Peyer's patch (tissue), 4 donors: ENCODE measurements at regions not wholly inside any gene's neighbourhood (a gene's known extent, or its start where the extent isn't known, plus 50 kb on each side); places are given as distances from the start of the nearest gene placed in this dataset.

ENCODE experiments used
- POLR2A ChIP-seq, 2 donors: fragments of 450-650 bp; IDR thresholded peaks; one replicate each; pipeline ENCODE4 v1.5.1; 2017; ENCODE audit warnings: antibody characterized with exemption in 2 of 2, mild to moderate bottlenecking in 2 of 2, moderate library complexity in 2 of 2
- TF ChIP-seq, protein P1 (sequence below), 6 experiments: fragments of 450-650 bp in 4 of 6; fragments of 200-600 bp in 2 of 6; sonication (generic) in 1 of 6; IDR thresholded peaks; one replicate each; pipeline ENCODE4 v1.5.1; 2017 to 2019; ENCODE audit warnings: antibody characterized with exemption in 6 of 6, mild to moderate bottlenecking in 3 of 6, moderate library complexity in 1 of 6

DNA sequence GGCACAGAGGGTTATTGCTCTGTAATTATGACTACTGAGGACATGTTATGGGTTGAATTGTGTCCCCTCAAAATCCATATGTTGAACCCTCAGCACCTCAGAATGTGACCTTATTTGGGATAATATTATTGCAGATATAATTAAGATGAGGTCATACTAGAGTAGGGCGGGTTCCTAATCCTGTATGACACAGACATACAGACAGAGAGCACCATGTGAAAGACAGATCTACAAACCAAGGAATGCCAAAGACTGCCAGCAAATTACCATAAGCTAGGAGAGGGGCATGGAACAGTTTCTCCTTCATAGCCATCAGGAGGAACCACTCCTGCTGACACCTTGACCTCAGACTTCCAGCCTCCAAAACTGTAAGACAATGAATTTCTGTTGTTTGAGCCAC lies 115.2 kb upstream of the OTUD4 start:
- TF ChIP-seq, protein P1, sequence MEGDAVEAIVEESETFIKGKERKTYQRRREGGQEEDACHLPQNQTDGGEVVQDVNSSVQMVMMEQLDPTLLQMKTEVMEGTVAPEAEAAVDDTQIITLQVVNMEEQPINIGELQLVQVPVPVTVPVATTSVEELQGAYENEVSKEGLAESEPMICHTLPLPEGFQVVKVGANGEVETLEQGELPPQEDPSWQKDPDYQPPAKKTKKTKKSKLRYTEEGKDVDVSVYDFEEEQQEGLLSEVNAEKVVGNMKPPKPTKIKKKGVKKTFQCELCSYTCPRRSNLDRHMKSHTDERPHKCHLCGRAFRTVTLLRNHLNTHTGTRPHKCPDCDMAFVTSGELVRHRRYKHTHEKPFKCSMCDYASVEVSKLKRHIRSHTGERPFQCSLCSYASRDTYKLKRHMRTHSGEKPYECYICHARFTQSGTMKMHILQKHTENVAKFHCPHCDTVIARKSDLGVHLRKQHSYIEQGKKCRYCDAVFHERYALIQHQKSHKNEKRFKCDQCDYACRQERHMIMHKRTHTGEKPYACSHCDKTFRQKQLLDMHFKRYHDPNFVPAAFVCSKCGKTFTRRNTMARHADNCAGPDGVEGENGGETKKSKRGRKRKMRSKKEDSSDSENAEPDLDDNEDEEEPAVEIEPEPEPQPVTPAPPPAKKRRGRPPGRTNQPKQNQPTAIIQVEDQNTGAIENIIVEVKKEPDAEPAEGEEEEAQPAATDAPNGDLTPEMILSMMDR (IDR thresholded peaks at IDR 0.05), result no peak
- TF ChIP-seq POLR2A (IDR thresholded peaks at IDR 0.05), result no peak
